ENCODE measurements at regions not wholly inside any gene's neighbourhood (a gene's known extent, or its start where the extent isn't known, plus 50 kb on each side); places are given as distances from the start of the nearest gene placed in this dataset.
"Not testable (repeated sequence)": the region's sequence is repeated elsewhere in the genome, so short reads cannot be mapped to it uniquely, and the experiment has no call there.

GRCh38 chr2:241996100-241996499 is 126.6 kb downstream of the RTP5 start:
- Histone ChIP-seq H3K27me3 (ENCODE audit: insufficient read depth, low read length) (peaks cover 5% of the 10 kb centered on the region), H3K9me3 (ENCODE audit: low read length) (no peaks in the 10 kb centered on the region), H3K4me1 (ENCODE audit: insufficient read depth, low read length) (no peaks in the 10 kb centered on the region), H2AFZ (ENCODE audit: low read depth, low read length) (no peak overlapping the region), H3K36me3 (ENCODE audit: insufficient read depth, low read length) (no peaks in the 10 kb centered on the region), H3K4me3 (ENCODE audit: low read length) (no peak overlapping the region)

- H3K27me3 ChIP-seq (ENCODE audit: insufficient read depth, low read length), result peaks cover 5% of the 10 kb centered on the region
- H2AFZ ChIP-seq (ENCODE audit: low read depth, low read length), result no peak overlapping the region
- H3K4me3 ChIP-seq (ENCODE audit: low read length), result no peak overlapping the region
- no peaks in the 10 kb centered on the region for H3K36me3 ChIP-seq (ENCODE audit: insufficient read depth, low read length)
- no peaks in the 10 kb centered on the region for H3K4me1 ChIP-seq (ENCODE audit: insufficient read depth, low read length)
- no peaks in the 10 kb centered on the region for H3K9me3 ChIP-seq (ENCODE audit: low read length)
Measured at GRCh38 chr2:241997017-241997416, 127.5 kb downstream of the RTP5 start.

GRCh38 chr2:241999184-241999583 is 129.7 kb downstream of the RTP5 start:
- Histone ChIP-seq H3K4me3 (ENCODE audit: low read length) (no peak overlapping the region), H3K36me3 (ENCODE audit: insufficient read depth, low read length) (no peaks in the 10 kb centered on the region), H3K27me3 (ENCODE audit: insufficient read depth, low read length) (peaks cover 5% of the 10 kb centered on the region), H3K4me1 (ENCODE audit: insufficient read depth, low read length) (no peaks in the 10 kb centered on the region), H3K9me3 (ENCODE audit: low read length) (no peaks in the 10 kb centered on the region), H2AFZ (ENCODE audit: low read depth, low read length) (no peak overlapping the region)

GRCh38 chr2:242001853-242002252 is 132.3 kb downstream of the RTP5 start:
- Histone ChIP-seq H3K4me3 (ENCODE audit: low read length) (no peak overlapping the region), H3K9me3 (ENCODE audit: low read length) (no peaks in the 10 kb centered on the region), H2AFZ (ENCODE audit: low read depth, low read length) (no peak overlapping the region), H3K36me3 (ENCODE audit: insufficient read depth, low read length) (no peaks in the 10 kb centered on the region), H3K27me3 (ENCODE audit: insufficient read depth, low read length) (peaks cover 4% of the 10 kb centered on the region), H3K4me1 (ENCODE audit: insufficient read depth, low read length) (no peaks in the 10 kb centered on the region)

GRCh38 chr2:242002944-242003343 is 133.4 kb downstream of the RTP5 start:
- no peaks in the 10 kb centered on the region for H3K9me3 ChIP-seq (ENCODE audit: low read length)
- no peak overlapping the region for H2AFZ ChIP-seq (ENCODE audit: low read depth, low read length)
- no peaks in the 10 kb centered on the region for H3K36me3 ChIP-seq (ENCODE audit: insufficient read depth, low read length)
- H3K4me3 ChIP-seq (ENCODE audit: low read length), result no peak overlapping the region
- no peaks in the 10 kb centered on the region for H3K27me3 ChIP-seq (ENCODE audit: insufficient read depth, low read length)
- H3K4me1 ChIP-seq (ENCODE audit: insufficient read depth, low read length), result no peaks in the 10 kb centered on the region

GRCh38 chr2:242004223-242004901 is 134.8 kb downstream of the RTP5 start:
- Histone ChIP-seq H2AFZ (ENCODE audit: low read depth, low read length) (no peak overlapping the region), H3K27me3 (ENCODE audit: insufficient read depth, low read length) (no peaks in the 10 kb centered on the region)

GRCh38 chr2:242004902-242005230 is 135.3 kb downstream of the RTP5 start:
- Histone ChIP-seq H3K9me3 (ENCODE audit: low read length) (no peaks in the 10 kb centered on the region), H3K4me1 (ENCODE audit: insufficient read depth, low read length) (no peaks in the 10 kb centered on the region), H2AFZ (ENCODE audit: low read depth, low read length) (no peak overlapping the region), H3K4me3 (ENCODE audit: low read length) (no peak overlapping the region), H3K36me3 (ENCODE audit: insufficient read depth, low read length) (no peaks in the 10 kb centered on the region), H3K27me3 (ENCODE audit: insufficient read depth, low read length) (no peaks in the 10 kb centered on the region)

More at GRCh38 chr2:242004223-242004901, 134.8 kb downstream of the RTP5 start:
- no peaks in the 10 kb centered on the region for H3K4me1 ChIP-seq (ENCODE audit: insufficient read depth, low read length)
- no peaks in the 10 kb centered on the region for H3K9me3 ChIP-seq (ENCODE audit: low read length)
- H3K36me3 ChIP-seq (ENCODE audit: insufficient read depth, low read length), result no peaks in the 10 kb centered on the region
- H3K4me3 ChIP-seq (ENCODE audit: low read length), result no peak overlapping the region

GRCh38 chr2:242006091-242006634 is 136.6 kb downstream of the RTP5 start:
- H3K36me3 ChIP-seq (ENCODE audit: insufficient read depth, low read length); H3K27me3 ChIP-seq (ENCODE audit: insufficient read depth, low read length); H3K4me3 ChIP-seq (ENCODE audit: low read length); H2AFZ ChIP-seq (ENCODE audit: low read depth, low read length); H3K4me1 ChIP-seq (ENCODE audit: insufficient read depth, low read length); H3K9me3 ChIP-seq (ENCODE audit: low read length): not testable (repeated sequence)

- H3K27me3 ChIP-seq (ENCODE audit: insufficient read depth, low read length); H2AFZ ChIP-seq (ENCODE audit: low read depth, low read length); H3K4me1 ChIP-seq (ENCODE audit: insufficient read depth, low read length); H3K9me3 ChIP-seq (ENCODE audit: low read length); H3K4me3 ChIP-seq (ENCODE audit: low read length); H3K36me3 ChIP-seq (ENCODE audit: insufficient read depth, low read length): not testable (repeated sequence)
Measured at GRCh38 chr2:242008908-242009307, 139.4 kb downstream of the RTP5 start.

GRCh38 chr2:242009846-242010245 is 140.3 kb downstream of the RTP5 start:
- not testable (repeated sequence) for H3K4me1 ChIP-seq (ENCODE audit: insufficient read depth, low read length); H3K36me3 ChIP-seq (ENCODE audit: insufficient read depth, low read length); H2AFZ ChIP-seq (ENCODE audit: low read depth, low read length); H3K9me3 ChIP-seq (ENCODE audit: low read length); H3K27me3 ChIP-seq (ENCODE audit: insufficient read depth, low read length); H3K4me3 ChIP-seq (ENCODE audit: low read length)

- H3K27me3 ChIP-seq (ENCODE audit: insufficient read depth, low read length); H3K4me3 ChIP-seq (ENCODE audit: low read length); H3K4me1 ChIP-seq (ENCODE audit: insufficient read depth, low read length); H2AFZ ChIP-seq (ENCODE audit: low read depth, low read length); H3K9me3 ChIP-seq (ENCODE audit: low read length); H3K36me3 ChIP-seq (ENCODE audit: insufficient read depth, low read length): not testable (repeated sequence)
Measured at GRCh38 chr2:242010252-242011166, 141.0 kb downstream of the RTP5 start.

GRCh38 chr2:242011167-242011513 is 141.6 kb downstream of the RTP5 start:
- no peaks in the 10 kb centered on the region for H3K36me3 ChIP-seq (ENCODE audit: insufficient read depth, low read length)
- peaks cover 3% of the 10 kb centered on the region for H3K27me3 ChIP-seq (ENCODE audit: insufficient read depth, low read length)
- H3K4me3 ChIP-seq (ENCODE audit: low read length), result no peak overlapping the region
- no peaks in the 10 kb centered on the region for H3K4me1 ChIP-seq (ENCODE audit: insufficient read depth, low read length)
- no peaks in the 10 kb centered on the region for H3K9me3 ChIP-seq (ENCODE audit: low read length)
- H2AFZ ChIP-seq (ENCODE audit: low read depth, low read length), result no peak overlapping the region

GRCh38 chr2:242011516-242011915 is 142.0 kb downstream of the RTP5 start:
- Histone ChIP-seq H3K4me3 (ENCODE audit: low read length) (no peak overlapping the region), H3K27me3 (ENCODE audit: insufficient read depth, low read length) (peaks cover 3% of the 10 kb centered on the region), H3K9me3 (ENCODE audit: low read length) (no peaks in the 10 kb centered on the region), H3K36me3 (ENCODE audit: insufficient read depth, low read length) (no peaks in the 10 kb centered on the region), H2AFZ (ENCODE audit: low read depth, low read length) (no peak overlapping the region), H3K4me1 (ENCODE audit: insufficient read depth, low read length) (no peaks in the 10 kb centered on the region)

All from neuron (in vitro differentiated cells).